OCI-LY3 (cell line): ENCODE measurements at regions not wholly inside any gene's neighbourhood (a gene's known extent, or its start where the extent isn't known, plus 50 kb on each side); places are given as distances from the start of the nearest gene placed in this dataset.

Experiments
- EZH2phosphoT487 ChIP-seq: fragments of 200-600 bp; shearing (Covaris generic); IDR thresholded peaks from 2 replicates; pipeline ENCODE4 v1.6.1; 2018; ENCODE audit warnings: antibody characterized with exemption, mixed run types, low read depth
- TF ChIP-seq, protein P1 (sequence below): fragments of 200-600, 300-600 bp; sonication (generic); IDR thresholded peaks from 2 replicates; pipeline ENCODE4 v1.5.1; 2014; ENCODE audit warnings: antibody characterized with exemption, low read length, low read depth

DNA sequence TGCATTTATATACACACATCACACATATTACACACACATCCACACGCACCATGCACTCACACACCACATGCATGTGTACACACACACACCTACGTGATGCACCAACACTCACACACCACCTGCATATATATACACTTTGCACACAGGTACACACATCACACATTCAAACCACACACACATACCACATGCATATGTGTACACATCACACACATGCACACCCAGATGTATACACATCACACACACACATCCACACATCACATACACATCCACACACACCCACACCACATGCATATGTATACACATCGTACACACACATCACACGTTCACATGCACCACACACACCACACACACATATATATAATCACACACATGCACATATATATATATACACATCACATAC is 281.8 kb downstream of the IRF8 start:
- TF ChIP-seq, protein P1, sequence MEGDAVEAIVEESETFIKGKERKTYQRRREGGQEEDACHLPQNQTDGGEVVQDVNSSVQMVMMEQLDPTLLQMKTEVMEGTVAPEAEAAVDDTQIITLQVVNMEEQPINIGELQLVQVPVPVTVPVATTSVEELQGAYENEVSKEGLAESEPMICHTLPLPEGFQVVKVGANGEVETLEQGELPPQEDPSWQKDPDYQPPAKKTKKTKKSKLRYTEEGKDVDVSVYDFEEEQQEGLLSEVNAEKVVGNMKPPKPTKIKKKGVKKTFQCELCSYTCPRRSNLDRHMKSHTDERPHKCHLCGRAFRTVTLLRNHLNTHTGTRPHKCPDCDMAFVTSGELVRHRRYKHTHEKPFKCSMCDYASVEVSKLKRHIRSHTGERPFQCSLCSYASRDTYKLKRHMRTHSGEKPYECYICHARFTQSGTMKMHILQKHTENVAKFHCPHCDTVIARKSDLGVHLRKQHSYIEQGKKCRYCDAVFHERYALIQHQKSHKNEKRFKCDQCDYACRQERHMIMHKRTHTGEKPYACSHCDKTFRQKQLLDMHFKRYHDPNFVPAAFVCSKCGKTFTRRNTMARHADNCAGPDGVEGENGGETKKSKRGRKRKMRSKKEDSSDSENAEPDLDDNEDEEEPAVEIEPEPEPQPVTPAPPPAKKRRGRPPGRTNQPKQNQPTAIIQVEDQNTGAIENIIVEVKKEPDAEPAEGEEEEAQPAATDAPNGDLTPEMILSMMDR, result no peak
- no peak for TF ChIP-seq EZH2phosphoT487
